ENCODE measurements at regions not wholly inside any gene's neighbourhood (a gene's known extent, or its start where the extent isn't known, plus 50 kb on each side); places are given as distances from the start of the nearest gene placed in this dataset.

DNA sequence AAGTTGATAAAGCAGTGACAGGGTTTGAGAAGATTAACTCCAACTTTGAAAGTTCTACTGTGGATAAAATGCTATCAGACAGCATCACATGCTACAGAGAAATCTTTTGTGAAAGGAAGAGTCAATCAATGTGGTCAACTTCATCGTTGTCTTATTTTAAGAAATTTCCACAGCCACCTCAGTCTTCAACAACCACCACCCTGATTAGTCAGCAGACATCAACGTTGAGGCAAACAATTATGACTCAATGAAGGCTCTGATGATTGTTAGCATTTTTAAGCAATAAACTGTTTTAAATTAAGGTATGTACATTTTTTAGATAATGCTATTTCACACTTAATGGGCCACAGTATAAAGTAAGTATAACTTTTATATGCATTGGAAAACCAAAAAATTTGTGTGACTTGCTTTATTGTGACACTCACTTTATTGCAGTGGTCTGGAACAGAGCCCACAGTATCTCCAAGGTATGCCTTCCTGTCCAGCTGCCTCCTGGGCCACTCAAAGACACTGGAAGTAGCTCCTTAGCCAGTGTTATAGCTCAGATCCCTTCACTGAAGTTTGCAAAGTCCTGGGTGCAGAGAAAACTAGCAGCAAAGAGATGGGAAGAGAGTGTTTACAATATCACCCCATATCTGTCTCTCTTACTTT lies 293.1 kb downstream of the ARHGAP12 start:
- no peak for DNase-seq

DNA sequence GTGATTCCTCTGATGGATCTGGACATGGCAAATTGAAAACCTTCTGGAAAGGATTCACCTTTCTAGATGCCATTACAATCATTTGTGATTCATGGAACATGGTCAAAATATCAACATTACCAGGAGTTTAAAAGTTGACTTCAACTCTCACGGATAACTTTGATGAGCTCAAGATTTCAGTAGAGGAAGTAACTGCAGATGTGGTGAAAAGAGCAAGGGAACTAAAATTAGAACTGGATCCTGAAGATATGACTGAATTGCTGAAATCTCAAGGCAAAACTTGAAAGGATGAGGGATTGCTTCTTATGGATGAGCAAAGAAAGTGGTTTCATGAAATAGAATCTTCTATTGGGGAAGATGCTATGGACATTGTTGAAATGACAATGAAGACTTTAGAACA lies 293.6 kb downstream of the ARHGAP12 start:
- DNase-seq: no peak

DNA sequence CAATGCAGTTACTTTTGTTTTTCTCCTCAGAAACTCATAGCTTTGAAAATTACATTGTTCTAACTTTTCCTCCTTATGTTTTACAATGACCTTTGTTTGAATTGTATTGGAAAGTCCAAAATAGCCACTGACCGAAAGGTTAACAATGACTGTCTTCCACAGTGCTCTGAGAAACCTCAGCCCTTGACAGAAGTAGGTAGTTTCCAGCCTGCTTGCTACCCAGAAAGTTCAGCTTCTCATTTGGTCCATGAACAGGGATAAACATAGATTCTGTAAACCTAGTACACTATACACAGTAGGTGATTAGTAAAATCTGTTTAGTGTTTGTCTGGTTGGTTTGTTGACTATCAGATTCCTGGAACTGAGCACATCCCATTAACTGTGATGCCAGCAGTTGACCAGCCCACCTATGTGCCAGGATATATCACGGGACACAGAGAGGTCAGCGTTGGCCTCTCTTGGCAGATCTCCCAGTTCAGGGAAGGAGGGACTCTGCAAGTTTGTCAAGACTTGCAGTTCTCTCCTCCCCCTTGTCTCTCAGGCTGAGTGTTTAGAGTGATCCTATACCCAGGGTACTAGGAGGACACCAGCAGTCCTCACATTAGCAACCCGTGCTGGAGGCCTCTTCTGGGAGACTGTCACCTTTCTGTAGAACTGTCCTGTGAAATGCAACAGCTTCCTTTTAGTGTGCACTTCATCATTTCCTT lies 297.6 kb downstream of the ARHGAP12 start:
- no peak for DNase-seq

DNA sequence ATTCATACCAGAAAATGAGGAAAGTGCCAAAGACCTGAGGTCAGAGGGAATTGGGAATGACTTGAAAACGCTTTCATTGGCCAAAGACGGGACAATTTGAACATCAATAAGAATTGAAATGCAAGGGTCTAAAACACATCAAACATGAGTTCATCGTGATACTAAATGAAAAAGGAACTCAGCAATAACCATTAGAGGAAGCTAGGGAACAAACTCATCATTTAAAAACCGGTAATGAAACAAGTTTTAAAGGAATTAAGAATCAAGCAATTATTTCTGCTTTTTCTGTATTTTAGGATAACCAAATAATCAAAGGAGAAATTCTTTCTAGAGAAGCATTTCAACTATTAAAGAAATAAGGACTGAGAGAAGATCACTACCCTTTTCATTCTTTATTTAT lies 303.1 kb downstream of the ARHGAP12 start:
- DNase-seq: no peak

DNA sequence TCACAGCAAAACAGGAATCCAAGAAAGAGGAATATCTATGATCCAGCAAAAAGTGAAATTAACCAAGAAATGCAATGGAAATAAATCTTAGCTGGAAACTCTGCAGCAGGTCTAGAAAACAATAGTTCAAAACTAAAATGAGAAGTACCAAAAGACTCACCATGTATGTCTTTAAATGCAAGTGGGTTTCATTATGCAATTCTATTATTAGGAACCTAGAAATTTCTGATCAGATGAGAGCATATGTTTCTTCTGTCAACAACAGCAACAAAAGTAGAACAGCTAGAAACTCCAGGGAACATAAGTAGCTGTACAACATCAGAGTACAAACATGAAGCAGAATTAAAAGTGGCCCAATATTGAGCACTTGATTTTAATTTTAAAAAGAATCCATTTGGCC lies 304.0 kb downstream of the ARHGAP12 start:
- no peak for DNase-seq

DNA sequence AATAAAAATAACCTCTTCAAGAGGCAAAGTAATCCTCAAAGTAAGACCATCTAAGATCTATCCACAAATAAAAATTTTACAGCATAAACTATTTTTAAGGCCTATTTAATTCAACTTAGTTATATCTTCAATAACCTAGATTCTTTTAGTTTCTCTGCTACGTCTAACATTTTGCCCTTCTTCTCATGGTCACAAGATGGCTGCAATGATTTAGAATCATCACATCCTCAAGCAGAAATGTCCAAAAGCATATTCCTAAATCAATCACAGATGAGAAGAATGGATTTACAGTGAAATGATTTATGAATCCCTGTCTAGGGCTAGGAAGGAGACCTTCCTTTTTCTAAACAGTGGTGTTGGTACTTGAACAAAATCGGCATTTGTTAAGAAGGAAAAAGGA lies 304.7 kb downstream of the ARHGAP12 start:
- no peak for DNase-seq

DNA sequence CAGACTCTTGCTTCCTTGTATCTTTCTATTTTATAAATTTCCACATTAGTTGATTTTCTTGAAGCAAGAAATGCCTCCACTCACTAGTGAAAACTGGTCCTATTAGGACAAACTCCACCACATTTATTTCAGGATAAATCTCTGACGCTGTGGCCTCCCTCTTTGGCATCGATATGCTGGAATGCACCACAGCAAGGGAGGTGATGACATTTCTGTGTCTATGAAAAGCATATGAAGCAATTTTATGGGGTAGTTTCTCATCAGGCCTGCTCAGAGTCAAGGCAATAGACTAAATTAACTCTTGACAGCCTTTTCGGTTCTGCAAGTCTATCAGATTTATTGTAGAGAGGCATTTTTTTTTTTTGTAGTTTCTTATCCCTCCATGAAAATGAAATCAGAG lies 304.4 kb downstream of the ZEB1 start:
- DNase-seq: no peak

DNA sequence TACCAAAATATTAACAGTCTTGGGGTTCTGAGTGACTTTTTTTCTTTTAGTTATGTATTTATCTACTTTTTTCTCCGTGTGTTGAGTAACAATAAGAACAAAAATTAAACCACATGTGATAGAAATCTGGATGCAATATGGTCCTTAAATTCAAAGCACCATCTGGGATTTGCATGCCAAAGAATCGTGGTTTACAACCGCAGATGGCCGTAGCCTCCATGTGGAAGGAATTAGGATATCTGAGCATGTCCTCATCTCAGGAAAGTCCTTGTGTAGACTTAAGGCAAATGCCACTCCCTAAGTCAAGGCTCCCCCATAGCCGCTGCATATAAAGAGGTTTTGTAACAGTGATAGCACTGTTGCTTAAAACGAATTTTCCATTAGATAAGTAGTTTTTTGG lies 304.0 kb downstream of the ZEB1 start:
- no peak for DNase-seq

DNA sequence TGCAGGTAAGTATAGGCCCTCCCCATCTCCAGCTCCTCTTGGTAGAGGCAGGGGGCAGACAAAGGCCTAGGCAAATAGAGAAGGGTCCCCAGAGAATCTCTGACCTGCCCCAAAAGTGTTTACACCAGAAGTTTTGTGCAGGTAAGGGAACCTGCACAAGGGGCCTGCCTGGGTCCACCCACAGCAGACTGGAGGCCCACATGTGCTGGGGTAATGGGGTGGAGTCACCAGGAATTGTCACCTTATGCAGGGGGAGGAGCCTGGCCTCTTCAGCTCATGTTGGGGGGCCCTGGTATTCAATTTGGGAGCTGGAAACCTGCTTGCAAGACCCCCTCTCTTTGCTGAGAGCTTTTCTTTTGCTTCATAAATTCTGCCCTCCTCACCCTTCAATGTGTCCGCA lies 302.7 kb downstream of the ZEB1 start:
- DNase-seq: no peak

DNA sequence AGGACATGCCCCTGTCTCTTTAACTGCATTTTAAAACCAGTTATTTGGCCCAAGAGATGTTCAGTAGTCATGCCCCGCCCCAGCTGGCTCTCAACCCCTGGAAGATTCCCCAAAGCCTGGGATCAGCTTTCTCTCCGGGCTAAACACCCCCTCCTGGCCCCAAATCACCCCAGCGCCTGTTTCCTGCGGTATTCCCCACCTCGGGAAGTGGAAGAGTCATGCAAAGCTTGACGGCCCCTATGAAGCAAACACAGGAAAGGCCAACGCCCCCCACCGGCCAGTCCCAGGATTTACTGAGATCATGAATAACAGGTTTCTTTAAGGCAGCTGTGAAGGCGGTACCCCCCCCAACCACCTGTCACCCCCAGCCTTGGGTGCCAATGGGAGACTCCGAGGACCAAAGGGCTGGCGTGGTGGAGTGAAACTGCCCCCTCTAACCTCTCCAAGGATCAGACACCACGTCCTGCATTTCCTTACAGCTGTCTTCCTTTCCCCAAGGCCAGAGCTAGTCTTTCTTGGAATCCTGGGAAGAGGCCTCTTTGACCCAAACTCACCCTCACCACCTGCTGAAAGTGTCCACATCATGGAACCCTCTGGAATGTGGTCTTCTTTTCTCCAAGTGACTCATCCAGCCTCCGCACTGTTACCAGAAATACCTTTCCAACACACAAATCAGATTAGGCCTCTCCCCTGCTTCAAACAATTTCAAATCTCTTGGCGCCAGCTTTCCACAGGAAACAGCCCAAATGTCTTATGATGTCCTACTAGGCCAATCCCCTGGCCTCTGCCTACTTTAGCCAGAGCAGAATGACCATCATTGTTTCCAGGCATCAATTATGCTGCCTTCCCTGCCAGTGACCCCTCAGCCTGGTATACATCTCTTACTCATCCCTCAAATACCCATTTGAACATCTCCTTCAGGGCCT lies 301.5 kb downstream of the ZEB1 start:
- DNase-seq: no peak

DNA sequence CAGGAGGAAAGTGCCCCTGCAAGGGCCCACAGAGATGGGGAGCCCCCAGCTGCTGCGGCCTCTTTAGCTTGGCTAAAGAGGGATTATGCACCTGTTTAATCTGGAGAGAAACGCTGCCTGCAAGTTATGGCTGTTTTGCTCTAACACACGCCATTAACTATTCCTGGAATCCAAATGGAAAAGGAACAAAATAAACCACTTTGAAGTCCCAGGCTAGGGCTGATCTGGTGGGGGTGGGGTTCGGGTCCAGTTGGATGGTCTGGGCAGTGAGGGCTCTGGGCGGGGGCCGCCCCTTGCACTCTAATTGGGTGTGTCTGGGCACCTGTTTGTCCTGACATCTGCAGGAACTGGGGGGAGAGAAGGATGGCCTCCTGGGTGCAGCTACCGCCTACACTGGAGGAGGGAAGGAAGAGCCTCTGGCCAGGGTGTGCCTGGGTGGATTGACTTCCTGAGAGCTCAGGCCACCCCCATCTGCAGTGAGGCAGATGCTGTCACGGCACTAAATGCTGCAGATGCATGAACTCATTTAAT lies 300.6 kb downstream of the ZEB1 start:
- DNase-seq: no peak

DNA sequence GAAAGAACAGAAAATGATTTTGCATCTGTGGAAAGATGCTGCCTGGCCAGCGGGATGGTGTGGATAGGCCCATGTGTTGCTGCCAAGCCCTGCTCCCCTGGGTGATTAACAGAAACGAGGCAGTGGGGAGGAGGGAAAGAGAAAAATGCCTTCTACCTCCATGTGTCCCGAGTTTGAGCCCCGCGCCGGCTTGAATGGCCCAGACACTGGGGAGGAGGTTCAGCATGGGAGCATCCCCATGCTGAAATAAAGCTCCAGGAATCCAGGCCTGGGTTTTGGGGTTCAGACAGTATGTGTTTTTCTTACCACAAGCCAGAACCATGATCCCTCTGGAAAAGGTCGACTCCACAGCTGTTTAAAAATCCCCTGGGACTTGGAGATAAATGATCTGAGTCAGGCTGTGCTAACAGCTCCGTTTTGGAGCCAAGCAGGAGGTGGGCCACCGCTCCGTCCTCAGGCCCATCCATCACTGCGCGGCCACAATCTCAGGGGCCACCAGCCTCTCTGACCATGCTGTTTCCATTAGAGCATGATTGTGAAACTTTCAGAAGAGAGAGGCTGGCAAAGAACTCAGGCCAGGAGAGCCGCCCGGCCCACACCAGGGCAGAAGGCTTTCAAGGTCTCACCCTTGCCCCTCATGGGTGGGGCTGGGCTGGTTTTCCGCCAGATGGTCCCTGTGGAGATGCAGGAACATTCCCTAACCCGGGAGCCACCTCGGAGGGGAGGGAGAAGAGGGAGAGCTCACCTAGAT lies 299.7 kb downstream of the ZEB1 start:
- no peak for DNase-seq

DNA sequence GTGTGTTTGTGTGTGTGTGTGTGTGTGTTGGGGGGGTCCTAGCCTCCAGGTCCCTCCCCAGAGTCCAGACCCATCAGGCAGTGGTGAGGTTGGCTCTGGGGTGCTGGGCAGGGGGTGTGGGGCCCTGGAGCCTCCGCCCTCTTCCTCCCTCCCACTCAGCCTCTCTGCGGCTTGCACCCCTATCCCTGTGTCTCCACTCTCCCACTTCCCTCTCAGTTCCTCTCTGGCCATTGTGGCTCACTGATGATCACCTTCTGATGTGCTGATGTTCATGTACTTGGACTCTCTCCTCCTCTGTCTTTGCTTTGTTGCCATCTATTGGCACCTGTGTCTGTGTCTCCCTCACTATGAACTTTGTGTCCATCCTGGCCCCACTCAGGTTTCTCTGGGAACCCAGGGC lies 298.7 kb downstream of the ZEB1 start:
- no peak for DNase-seq

DNA sequence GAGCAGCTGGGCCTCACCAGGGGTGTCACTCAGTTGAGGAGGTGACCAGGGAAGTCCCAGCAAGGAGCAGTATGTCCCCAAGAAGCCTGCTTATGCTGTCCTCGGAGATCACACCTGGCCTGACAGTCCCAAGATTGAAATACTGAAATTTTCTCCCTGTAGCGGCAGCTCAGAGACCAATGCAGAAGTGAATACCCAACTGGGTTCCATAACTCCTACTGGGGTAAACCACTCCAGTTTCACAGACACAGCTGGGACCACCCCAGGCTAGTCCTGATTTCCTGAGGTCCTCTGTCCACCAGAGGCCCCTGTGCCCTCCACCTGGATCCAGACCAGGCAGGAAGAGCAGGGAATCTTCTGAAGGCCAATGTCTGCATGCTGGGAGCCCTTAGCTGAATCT lies 298.1 kb downstream of the ZEB1 start:
- no peak for DNase-seq

DNA sequence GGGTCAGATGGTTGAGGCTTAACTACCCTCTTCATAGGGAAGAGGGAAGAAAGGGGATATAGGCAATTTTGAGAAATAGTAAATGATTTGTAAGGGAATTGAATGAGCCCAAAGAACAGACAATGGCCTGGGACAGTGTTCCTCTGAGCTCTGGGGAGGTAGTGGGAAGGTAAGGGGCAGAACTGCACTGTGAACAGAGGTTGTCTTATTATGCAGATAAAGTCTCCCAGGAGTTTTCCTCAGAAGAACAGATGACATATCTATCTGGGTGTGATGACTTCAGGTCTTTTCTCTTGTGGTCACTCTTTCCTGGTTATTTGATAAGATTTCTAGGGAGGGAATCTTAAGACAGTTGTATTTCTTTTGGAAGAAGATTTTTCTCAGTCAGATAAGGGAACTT lies 296.1 kb downstream of the ZEB1 start:
- DNase-seq: no peak

DNA sequence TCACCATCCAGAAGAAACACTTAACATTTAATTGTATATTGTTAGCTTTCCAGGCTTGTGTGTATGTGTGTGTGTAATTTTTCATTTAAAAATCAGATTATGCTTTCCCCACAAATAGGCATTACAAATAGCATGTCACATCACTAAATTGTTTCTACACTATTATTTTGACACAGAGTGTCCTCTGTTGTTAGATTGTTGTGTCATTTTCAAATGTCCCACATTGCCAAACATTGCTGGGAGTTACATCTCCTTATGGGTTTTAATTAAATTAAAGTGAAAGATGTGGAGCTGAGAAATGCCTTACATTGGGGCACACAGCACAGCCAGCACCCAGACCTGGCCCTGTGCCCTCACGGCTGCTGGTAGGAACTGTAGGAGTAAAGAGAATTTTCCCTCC lies 295.6 kb downstream of the ZEB1 start:
- DNase-seq: no peak

DNA sequence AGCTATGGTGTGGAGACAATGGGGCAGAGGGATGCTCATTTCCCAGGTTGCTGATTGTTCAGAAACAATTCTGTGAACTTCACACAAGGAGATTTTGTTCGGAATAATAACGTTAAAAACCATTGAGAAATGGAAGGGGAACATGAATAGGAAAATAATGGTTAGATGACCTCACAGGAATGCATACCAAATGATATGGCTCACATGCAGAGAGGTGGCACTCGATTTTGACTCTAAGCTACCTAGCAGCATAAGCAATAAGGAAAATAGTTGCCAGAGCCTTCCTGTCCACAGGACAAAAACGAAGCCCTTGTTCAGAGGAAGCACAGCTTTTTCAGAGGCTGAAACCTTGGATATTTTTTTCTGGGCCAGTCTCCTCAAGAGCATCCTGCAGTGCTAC lies 293.1 kb downstream of the ZEB1 start:
- no peak for DNase-seq

DNA sequence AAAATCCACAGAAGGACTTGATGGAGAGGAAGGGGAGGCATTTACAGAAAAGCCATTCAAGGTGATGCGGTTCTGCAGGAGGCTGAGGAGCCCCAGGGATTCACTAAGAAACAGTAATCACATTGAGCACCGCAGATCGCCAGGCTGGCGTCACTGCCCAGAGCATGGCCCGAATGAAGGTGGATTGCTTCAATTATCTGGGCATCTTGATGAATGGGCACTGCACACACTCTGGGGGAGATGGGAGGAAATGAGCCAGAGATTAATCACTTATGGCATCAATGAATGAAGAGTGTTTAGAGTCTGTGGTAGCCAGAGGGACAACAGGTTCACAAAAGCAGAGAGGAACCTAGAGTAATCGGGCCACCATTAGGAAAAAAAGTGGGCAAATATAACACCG lies 292.1 kb downstream of the ZEB1 start:
- DNase-seq: no peak

DNA sequence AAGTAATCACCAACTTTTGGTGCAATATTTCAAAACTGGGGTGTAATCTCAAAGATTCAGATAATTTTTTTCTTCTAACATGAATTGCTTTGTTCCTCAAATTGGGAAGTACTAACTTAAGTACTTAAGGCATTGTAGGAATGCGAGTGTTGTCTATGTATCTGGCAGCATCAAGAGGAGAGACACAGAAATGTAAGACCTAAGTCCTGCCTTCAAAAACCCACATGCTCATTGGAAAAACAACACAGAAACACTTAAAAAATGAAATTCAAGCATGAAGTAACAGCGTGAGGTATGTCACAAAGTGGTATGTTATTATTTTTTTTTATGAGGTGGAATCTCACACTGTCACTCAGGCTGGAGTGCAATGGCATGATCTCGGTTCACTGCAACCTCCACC lies 288.5 kb downstream of the ZEB1 start:
- no peak for DNase-seq

DNA sequence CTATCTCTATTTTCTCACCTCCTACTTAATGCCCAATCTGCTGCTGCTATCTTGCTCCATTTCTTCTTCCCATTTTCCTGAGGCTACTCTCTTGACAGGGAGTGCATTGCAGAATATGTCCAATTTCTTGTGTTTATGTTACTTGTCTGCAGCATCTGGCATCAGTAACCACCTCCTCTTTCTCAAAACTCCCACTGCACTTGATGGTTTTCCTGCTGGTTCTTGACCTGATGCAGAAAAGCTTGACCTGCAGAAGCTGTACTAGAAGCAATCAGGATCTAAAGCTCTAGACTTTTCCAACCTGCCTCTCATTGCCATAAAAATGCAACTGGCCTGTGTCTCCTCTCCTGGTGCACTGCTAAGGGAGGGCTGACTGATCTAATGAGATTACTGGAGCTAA lies 287.8 kb downstream of the ZEB1 start:
- DNase-seq: no peak

DNA sequence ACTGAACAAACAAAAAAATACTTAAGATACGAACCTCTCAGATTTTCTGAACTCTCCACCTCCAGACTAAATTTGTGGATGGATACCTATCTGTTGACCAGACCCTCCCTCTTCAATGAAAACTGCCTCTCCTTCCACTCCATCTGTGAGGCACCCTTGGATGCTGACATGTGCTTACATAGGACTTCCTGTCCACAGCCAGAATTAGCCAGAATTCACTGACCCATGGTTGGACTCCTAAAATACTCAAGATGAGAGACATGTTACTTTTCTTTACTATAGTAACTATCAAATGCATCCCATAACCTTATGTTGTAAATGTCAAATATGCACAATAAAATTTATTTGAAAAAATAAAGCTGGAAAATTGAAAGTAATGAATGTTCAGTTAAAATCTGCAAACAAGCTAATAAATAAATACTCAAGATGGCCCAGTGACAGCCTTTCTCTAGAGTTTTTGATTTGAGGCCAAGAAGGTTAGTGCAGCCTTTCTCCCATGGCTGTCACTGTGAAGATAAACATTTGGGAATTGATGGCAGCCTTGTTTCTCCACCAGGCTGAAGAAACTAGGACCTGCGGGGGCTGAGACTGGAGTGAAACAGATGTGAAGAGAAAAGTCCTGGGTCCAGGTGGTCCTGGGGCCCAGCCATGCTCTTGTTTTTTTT lies 287.0 kb downstream of the ZEB1 start:
- no peak for DNase-seq

DNA sequence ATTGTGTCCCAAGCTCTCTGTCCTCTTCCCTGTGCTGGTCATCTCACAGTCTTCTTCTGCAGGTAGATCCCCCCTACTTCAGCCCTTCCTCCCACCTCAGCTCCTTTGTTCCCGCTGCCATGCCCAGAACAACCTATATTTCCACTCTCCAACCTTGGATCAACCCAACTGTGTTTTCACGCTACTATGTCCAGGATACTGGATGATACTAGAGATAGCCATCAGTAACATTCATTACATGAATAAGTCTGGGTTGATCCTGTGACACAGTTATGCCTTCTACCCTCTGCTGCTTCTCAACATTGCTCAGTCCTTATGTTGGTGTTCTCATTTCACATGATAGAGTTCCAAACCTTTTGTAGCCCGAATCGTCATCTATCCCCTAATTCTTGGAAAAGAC lies 286.4 kb downstream of the ZEB1 start:
- no peak for DNase-seq
